ENCODE measurements at regions not wholly inside any gene's neighbourhood (a gene's known extent, or its start where the extent isn't known, plus 50 kb on each side); places are given as distances from the start of the nearest gene placed in this dataset.
"Not testable (repeated sequence)": the region's sequence is repeated elsewhere in the genome, so short reads cannot be mapped to it uniquely, and the experiment has no call there.

DNA sequence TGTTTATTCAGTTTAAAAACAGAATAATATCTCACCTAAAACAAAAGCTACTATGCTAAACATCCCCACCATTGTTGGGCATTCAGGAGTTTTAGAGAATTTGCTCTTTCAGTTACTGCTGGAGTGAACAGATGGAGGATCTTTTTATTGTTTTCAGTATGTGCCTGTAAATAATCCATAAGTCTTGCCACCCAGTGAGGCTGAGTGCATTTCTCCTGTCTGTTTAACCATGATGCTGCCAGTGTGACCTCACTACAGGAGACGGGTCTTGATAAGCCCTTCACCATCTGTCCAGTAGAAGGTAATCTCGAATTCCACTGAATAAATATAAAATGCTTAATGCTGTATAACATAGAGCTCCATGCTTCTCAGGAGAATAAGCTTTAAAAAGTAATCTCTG is 430.9 kb downstream of the POM121L12 start:
- H3K27me3 ChIP-seq (ENCODE audit: low read depth, low read length): no peaks in the 10 kb centered on the region
- no peak overlapping the region for H3K27ac ChIP-seq (ENCODE audit: low read length)
- no peaks in the 10 kb centered on the region for H3K36me3 ChIP-seq (ENCODE audit: control insufficient read depth in 1 of 2, insufficient read depth in 2 of 2, low read length in 2 of 2)
- no peaks in the 10 kb centered on the region for H3K9me3 ChIP-seq (ENCODE audit: control insufficient read depth in 1 of 2, low read length in 2 of 2)
- no peaks in the 10 kb centered on the region for H3K4me1 ChIP-seq (ENCODE audit: control insufficient read depth in 1 of 2, insufficient read depth in 2 of 2, low read length in 2 of 2)
- no peak overlapping the region for H3K4me3 ChIP-seq (ENCODE audit: low read depth in 1 of 2, low read length in 2 of 2)

DNA sequence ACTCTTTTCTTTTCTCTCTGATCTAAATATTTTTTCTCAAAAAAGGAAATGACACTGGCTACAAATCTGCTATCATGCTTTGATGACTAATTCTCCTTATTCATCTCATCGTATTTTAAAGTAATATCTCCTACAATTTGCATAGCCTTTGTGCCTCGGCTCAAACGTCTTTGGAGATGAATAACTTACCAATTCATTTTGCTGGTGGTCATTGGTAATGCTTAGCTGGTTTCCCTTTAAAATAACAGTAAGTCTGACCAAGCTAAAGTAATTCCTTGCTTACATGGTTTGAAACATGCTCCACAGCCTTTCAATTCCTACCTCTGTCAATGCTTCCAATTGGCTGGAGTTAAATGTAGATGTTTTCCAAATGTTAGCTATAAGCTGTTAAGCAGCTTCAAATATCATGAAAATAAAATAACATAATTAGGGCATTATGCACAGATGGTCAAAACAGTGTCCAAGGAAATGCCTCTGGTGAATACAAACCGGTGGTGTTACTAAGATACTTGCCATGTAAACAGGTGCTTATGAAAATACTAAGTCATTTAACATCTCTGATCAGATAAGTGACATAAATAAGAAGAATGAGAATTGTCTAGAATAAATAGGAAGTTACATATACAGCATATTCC is 435.0 kb downstream of the POM121L12 start:
- Histone ChIP-seq H3K27me3 (ENCODE audit: low read depth, low read length) (no peaks in the 10 kb centered on the region), H3K27ac (ENCODE audit: low read length) (no peak overlapping the region), H3K4me3 (ENCODE audit: low read depth in 1 of 2, low read length in 2 of 2) (no peak overlapping the region), H3K36me3 (ENCODE audit: control insufficient read depth in 1 of 2, insufficient read depth in 2 of 2, low read length in 2 of 2) (no peaks in the 10 kb centered on the region), H3K4me1 (ENCODE audit: control insufficient read depth in 1 of 2, insufficient read depth in 2 of 2, low read length in 2 of 2) (no peaks in the 10 kb centered on the region), H3K9me3 (ENCODE audit: control insufficient read depth in 1 of 2, low read length in 2 of 2) (no peaks in the 10 kb centered on the region)

DNA sequence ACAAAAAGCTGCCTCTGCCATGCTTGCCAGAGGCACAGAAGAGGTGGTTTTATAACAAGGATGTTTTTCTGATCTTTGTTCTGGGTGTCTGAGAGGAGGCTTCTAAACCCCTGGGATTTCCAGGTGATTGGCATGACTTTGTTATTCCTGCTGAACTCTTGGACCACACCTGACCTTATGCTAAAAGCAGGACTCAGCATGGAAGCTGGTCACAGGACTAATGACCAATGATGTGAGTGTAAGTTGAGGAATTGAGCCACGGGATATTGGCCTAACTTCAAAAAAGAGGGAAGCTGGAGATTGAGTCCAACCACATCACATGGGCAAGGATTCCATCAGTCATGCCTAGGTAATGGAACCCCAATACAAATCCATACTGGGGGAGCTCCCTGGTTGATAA is 437.9 kb downstream of the POM121L12 start:
- Histone ChIP-seq H3K27me3 (ENCODE audit: low read depth, low read length) (no peaks in the 10 kb centered on the region), H3K9me3 (ENCODE audit: control insufficient read depth in 1 of 2, low read length in 2 of 2) (no peaks in the 10 kb centered on the region), H3K27ac (ENCODE audit: low read length) (no peak overlapping the region), H3K4me3 (ENCODE audit: low read depth in 1 of 2, low read length in 2 of 2) (no peak overlapping the region), H3K36me3 (ENCODE audit: control insufficient read depth in 1 of 2, insufficient read depth in 2 of 2, low read length in 2 of 2) (no peaks in the 10 kb centered on the region), H3K4me1 (ENCODE audit: control insufficient read depth in 1 of 2, insufficient read depth in 2 of 2, low read length in 2 of 2) (no peaks in the 10 kb centered on the region)

DNA sequence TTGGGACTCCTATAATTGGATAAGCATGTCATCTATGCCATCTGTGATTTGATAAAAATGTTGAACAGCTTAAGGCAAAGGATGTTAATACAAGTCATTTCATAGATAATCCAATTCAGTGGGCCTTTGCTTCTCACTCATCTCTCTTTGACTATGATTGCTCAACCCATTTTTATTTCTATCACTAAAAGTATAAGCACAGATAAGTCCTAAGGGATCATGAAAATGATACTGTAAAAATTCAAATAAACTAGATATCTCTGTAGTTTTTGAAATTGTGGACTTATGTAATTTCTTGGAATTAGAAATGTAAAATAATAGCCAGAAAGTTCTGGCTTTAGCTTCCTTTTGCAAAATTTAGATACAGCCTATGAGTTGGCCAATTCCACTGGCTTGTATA is 440.3 kb downstream of the POM121L12 start:
- Histone ChIP-seq H3K36me3 (ENCODE audit: control insufficient read depth in 1 of 2, insufficient read depth in 2 of 2, low read length in 2 of 2) (no peaks in the 10 kb centered on the region), H3K27ac (ENCODE audit: low read length) (no peak overlapping the region), H3K4me1 (ENCODE audit: control insufficient read depth in 1 of 2, insufficient read depth in 2 of 2, low read length in 2 of 2) (no peaks in the 10 kb centered on the region)

DNA sequence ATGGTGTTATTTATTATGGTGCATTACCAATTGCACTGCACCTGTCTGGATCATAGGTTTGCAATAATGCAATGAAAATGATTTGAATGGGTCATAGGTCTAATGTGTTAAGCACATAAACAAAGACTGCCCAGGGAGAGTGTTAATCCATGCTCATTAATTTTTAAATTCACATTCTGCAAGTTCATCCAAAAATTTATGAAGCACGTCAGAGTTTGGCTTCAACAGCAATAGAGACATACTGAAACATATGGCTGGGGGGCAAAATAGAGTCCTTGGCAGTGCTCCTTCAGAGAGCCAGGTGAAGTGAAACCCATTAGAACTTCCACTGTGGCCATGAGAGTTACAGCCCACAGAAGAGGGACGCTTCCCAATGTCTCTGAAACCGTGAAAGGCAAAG is 441.1 kb downstream of the POM121L12 start:
- no peaks in the 10 kb centered on the region for H3K9me3 ChIP-seq (ENCODE audit: control insufficient read depth in 1 of 2, low read length in 2 of 2)
- H3K36me3 ChIP-seq (ENCODE audit: control insufficient read depth in 1 of 2, insufficient read depth in 2 of 2, low read length in 2 of 2): no peaks in the 10 kb centered on the region
- no peak overlapping the region for H3K27ac ChIP-seq (ENCODE audit: low read length)
- H3K4me1 ChIP-seq (ENCODE audit: control insufficient read depth in 1 of 2, insufficient read depth in 2 of 2, low read length in 2 of 2): no peaks in the 10 kb centered on the region
- H3K27me3 ChIP-seq (ENCODE audit: low read depth, low read length): no peaks in the 10 kb centered on the region
- H3K4me3 ChIP-seq (ENCODE audit: low read depth in 1 of 2, low read length in 2 of 2): no peak overlapping the region

More for the DNA sequence above, 440.3 kb downstream of the POM121L12 start:
- no peak overlapping the region for H3K4me3 ChIP-seq (ENCODE audit: low read depth in 1 of 2, low read length in 2 of 2)
- H3K9me3 ChIP-seq (ENCODE audit: control insufficient read depth in 1 of 2, low read length in 2 of 2): no peaks in the 10 kb centered on the region
- no peaks in the 10 kb centered on the region for H3K27me3 ChIP-seq (ENCODE audit: low read depth, low read length)

DNA sequence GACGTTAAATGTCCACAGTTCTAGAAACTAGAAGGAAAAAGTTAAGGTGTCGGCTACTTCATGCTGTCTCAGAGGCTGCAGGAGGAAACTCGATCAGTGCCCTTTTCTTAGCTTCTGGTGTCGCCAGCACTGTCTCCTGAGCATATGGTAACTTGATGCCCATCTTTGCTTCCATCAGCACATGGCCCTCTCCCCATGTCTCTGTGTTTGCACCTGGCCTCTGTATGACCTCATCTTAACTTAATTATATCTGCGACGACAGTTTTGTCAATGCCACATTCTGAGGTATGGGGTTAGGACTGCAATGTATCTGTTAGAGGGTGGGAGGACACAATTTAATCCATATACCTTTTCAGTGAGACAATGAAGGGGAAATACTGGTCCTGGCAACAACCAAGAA is 449.9 kb downstream of the POM121L12 start:
- H3K27me3 ChIP-seq (ENCODE audit: low read depth, low read length): no peaks in the 10 kb centered on the region
- H3K9me3 ChIP-seq (ENCODE audit: control insufficient read depth in 1 of 2, low read length in 2 of 2): no peaks in the 10 kb centered on the region
- no peak overlapping the region for H3K4me3 ChIP-seq (ENCODE audit: low read depth in 1 of 2, low read length in 2 of 2)
- no peaks in the 10 kb centered on the region for H3K36me3 ChIP-seq (ENCODE audit: control insufficient read depth in 1 of 2, insufficient read depth in 2 of 2, low read length in 2 of 2)
- H3K4me1 ChIP-seq (ENCODE audit: control insufficient read depth in 1 of 2, insufficient read depth in 2 of 2, low read length in 2 of 2): no peaks in the 10 kb centered on the region
- no peak overlapping the region for H3K27ac ChIP-seq (ENCODE audit: low read length)

DNA sequence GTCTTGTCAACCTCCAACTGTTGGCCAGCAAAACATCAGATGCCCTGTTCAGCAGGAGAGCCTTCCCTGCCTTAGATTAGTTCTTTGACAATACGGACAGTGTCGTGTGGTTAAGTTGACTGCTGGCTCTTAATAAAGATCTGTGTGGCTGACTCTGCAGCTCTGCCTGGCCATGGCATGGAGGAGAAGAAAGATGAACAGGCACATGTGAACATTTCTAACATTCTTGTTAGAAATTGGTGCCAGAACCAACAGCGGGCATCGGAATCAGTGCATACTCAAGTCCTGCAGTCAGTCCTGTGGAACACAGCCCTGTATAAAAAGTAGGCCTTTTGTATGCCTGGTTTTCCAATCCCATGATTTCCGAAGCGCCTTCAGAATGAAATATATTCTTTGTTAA is 455.6 kb downstream of the POM121L12 start:
- no peak overlapping the region for H3K4me3 ChIP-seq (ENCODE audit: low read depth in 1 of 2, low read length in 2 of 2)
- H3K36me3 ChIP-seq (ENCODE audit: control insufficient read depth in 1 of 2, insufficient read depth in 2 of 2, low read length in 2 of 2): no peaks in the 10 kb centered on the region
- no peaks in the 10 kb centered on the region for H3K27me3 ChIP-seq (ENCODE audit: low read depth, low read length)
- H3K9me3 ChIP-seq (ENCODE audit: control insufficient read depth in 1 of 2, low read length in 2 of 2): no peaks in the 10 kb centered on the region
- no peak overlapping the region for H3K27ac ChIP-seq (ENCODE audit: low read length)
- no peaks in the 10 kb centered on the region for H3K4me1 ChIP-seq (ENCODE audit: control insufficient read depth in 1 of 2, insufficient read depth in 2 of 2, low read length in 2 of 2)

DNA sequence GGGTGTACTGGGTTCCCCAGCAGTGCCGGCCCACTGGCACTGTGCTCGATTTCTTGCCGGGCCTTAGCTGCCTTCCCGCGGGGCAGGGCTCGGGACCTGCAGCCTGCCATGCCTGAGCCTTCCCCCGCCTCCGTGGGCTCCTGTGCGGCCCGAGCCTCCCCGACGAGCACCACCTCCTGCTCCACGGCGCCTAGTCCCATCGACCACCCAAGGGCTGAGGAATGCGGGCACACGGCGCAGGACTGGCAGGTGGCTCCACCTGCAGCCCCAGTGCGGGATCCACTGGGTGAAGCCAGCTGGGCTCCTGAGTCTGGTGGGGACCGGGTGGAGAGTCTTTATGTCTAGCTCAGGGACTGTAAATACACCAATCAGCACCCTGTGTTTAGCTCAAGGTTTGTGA is 459.7 kb downstream of the POM121L12 start:
- H3K4me3 ChIP-seq (ENCODE audit: low read depth in 1 of 2, low read length in 2 of 2); H3K27me3 ChIP-seq (ENCODE audit: low read depth, low read length); H3K9me3 ChIP-seq (ENCODE audit: control insufficient read depth in 1 of 2, low read length in 2 of 2); H3K27ac ChIP-seq (ENCODE audit: low read length); H3K36me3 ChIP-seq (ENCODE audit: control insufficient read depth in 1 of 2, insufficient read depth in 2 of 2, low read length in 2 of 2); H3K4me1 ChIP-seq (ENCODE audit: control insufficient read depth in 1 of 2, insufficient read depth in 2 of 2, low read length in 2 of 2): not testable (repeated sequence)

DNA sequence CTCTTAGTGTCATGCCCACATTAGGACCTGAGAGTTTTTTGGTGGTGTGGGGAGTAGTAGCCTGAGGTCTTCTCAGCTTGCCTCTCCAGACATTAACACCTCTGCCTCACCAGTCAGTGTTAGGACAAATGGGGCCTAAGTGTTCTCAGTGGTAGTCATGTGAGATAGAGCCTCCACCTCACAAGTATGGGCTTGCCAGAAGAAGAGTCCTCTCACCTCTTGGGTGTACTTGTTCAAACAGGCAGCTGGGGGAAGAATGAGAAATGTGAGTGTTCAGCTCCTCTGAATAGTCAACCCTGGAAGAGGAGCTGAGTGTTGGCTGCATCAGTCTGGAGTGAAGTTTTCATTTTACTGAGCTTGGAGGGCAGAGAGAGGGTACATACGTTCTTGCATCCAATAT is 464.6 kb downstream of the POM121L12 start:
- H3K36me3 ChIP-seq (ENCODE audit: control insufficient read depth in 1 of 2, insufficient read depth in 2 of 2, low read length in 2 of 2): no peaks in the 10 kb centered on the region
- H3K27me3 ChIP-seq (ENCODE audit: low read depth, low read length): no peaks in the 10 kb centered on the region
- H3K9me3 ChIP-seq (ENCODE audit: control insufficient read depth in 1 of 2, low read length in 2 of 2): no peaks in the 10 kb centered on the region
- no peaks in the 10 kb centered on the region for H3K4me1 ChIP-seq (ENCODE audit: control insufficient read depth in 1 of 2, insufficient read depth in 2 of 2, low read length in 2 of 2)
- no peak overlapping the region for H3K4me3 ChIP-seq (ENCODE audit: low read depth in 1 of 2, low read length in 2 of 2)
- H3K27ac ChIP-seq (ENCODE audit: low read length): no peak overlapping the region

DNA sequence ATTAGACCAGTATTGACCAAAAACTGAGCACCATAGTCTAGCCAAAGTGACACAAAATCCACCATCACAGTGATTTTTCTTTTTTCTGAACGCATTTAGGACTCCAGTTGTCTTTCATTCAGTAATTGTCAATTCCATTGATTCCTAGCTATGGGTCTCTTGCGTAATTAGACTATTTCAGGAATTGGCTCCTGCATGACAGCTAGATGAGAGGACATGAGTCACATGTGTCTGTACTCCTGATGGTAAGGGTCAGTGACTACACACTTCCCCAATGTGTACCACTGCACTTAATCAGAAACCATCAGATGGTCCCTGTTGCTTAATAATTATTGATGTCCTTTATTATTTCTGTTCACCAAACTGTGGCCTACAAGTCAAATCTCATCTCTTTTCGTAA is 469.5 kb downstream of the POM121L12 start:
- Histone ChIP-seq H3K4me1 (ENCODE audit: control insufficient read depth in 1 of 2, insufficient read depth in 2 of 2, low read length in 2 of 2) (no peaks in the 10 kb centered on the region), H3K36me3 (ENCODE audit: control insufficient read depth in 1 of 2, insufficient read depth in 2 of 2, low read length in 2 of 2) (no peaks in the 10 kb centered on the region), H3K9me3 (ENCODE audit: control insufficient read depth in 1 of 2, low read length in 2 of 2) (no peaks in the 10 kb centered on the region)

DNA sequence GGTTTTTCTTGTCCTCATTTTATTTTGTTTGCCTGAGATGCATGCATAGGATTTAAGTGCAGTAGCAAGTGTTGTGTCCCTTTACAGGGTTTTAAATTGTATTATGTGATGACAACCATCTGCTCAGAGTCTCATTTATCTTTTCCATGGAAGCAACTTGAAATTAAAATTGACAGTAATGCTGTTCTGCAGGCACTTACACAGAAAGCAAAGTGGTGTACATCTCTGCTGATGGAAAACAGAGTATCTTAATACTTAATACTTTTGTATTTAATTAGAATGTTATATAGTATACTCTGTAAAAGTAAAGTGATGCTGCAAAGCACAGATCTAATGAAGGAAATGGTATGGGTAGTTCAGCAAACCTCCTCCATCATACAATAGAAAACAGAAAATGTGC is 482.9 kb downstream of the POM121L12 start:
- peaks cover 0 to 2% of the 10 kb centered on the region in 2 donors for H3K9me3 ChIP-seq (ENCODE audit: control insufficient read depth in 1 of 2, low read length in 2 of 2)

More for the DNA sequence above, 469.5 kb downstream of the POM121L12 start:
- Histone ChIP-seq H3K27ac (ENCODE audit: low read length) (no peak overlapping the region), H3K27me3 (ENCODE audit: low read depth, low read length) (no peaks in the 10 kb centered on the region), H3K4me3 (ENCODE audit: low read depth in 1 of 2, low read length in 2 of 2) (no peak overlapping the region)

DNA sequence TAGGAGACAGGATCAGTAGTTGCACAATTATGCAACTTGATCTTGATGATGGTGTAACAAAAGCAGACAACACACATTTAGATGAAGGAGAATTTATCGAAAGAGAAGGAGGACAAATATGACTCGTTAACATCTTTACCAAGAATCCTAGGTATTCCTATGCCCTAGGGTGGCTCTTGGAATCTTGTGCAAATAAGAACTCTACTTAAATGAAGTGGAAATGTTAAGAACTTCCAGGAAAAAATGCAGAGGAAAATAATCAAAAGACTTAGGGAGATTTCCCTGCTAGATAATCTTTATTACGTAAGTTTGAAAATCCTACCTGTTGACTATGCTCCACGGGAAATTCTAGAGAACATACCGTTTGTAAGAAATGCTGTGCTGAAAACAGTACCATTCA is 485.4 kb downstream of the POM121L12 start:
- H3K9me3 ChIP-seq (ENCODE audit: control insufficient read depth in 1 of 2, low read length in 2 of 2): peaks cover 0 to 2% of the 10 kb centered on the region in 2 donors
- H3K4me1 ChIP-seq (ENCODE audit: control insufficient read depth in 1 of 2, insufficient read depth in 2 of 2, low read length in 2 of 2): no peaks in the 10 kb centered on the region
- H3K27me3 ChIP-seq (ENCODE audit: low read depth, low read length): no peaks in the 10 kb centered on the region
- no peaks in the 10 kb centered on the region for H3K36me3 ChIP-seq (ENCODE audit: control insufficient read depth in 1 of 2, insufficient read depth in 2 of 2, low read length in 2 of 2)
- no peak overlapping the region for H3K4me3 ChIP-seq (ENCODE audit: low read depth in 1 of 2, low read length in 2 of 2)
- H3K27ac ChIP-seq (ENCODE audit: low read length): no peak overlapping the region

More for the DNA sequence above, 482.9 kb downstream of the POM121L12 start:
- no peak overlapping the region for H3K27ac ChIP-seq (ENCODE audit: low read length)
- no peaks in the 10 kb centered on the region for H3K36me3 ChIP-seq (ENCODE audit: control insufficient read depth in 1 of 2, insufficient read depth in 2 of 2, low read length in 2 of 2)
- H3K4me1 ChIP-seq (ENCODE audit: control insufficient read depth in 1 of 2, insufficient read depth in 2 of 2, low read length in 2 of 2): no peaks in the 10 kb centered on the region
- H3K4me3 ChIP-seq (ENCODE audit: low read depth in 1 of 2, low read length in 2 of 2): no peak overlapping the region
- no peaks in the 10 kb centered on the region for H3K27me3 ChIP-seq (ENCODE audit: low read depth, low read length)

All from muscle layer of duodenum (tissue), 2 donors.